ENCODE measurements at regions not wholly inside any gene's neighbourhood (a gene's known extent, or its start where the extent isn't known, plus 50 kb on each side); places are given as distances from the start of the nearest gene placed in this dataset.

- no peak for TF ChIP-seq CTCF (conservative IDR thresholded peaks at IDR 0.05)
- no peak for TF ChIP-seq ZFX (IDR thresholded peaks at IDR 0.05)
These were observed 432.5 kb upstream of the C9orf72 start for GRCh38 chr9:28005779-28006178.

Measured in C4-2B (cell line).